H1 (cell line): ENCODE measurements at regions not wholly inside any gene's neighbourhood (a gene's known extent, or its start where the extent isn't known, plus 50 kb on each side); places are given as distances from the start of the nearest gene placed in this dataset.

Experiments used
- CTCF ChIA-PET: fragments of 300-600 bp; sonication (Branson Sonifier 250); formaldehyde crosslinking; loops from one replicate; lab custom pipeline; 2021; ENCODE audit not compliant: partially characterized antibody; lab: Charles Lee
- POLR2A ChIA-PET: fragments of 300-600 bp; sonication (Branson Sonifier 250); formaldehyde crosslinking; loops from one replicate; lab custom pipeline; 2021; ENCODE audit warnings: inconsistent platforms; ENCODE audit not compliant: partially characterized antibody; lab: Charles Lee
- DNase-seq, 2 experiments: peaks; one replicate each; pipeline versions ENCODE4 v3.0.0 to v3.0.0-alpha.2; 2010 to 2022; ENCODE audit warnings: low spot score in 2 of 2, low read depth in 1 of 2, mixed read lengths in 1 of 2
- FAIRE-seq: peaks from 2 replicates; lab custom pipeline; 2011; peaks lifted over from hg19 to GRCh38; lab: Jason Lieb, UNC
- H2AFZ ChIP-seq: 2 replicates; pipeline ENCODE4 v1.8.1; 2012; ENCODE audit warnings: low read length, inconsistent platforms
- H2AK5ac ChIP-seq: 2 replicates; pipeline ENCODE4 v1.6.1; 2013; ENCODE audit warnings: low read depth, low read length
- H2BK120ac ChIP-seq: replicated peaks from 2 replicates; pipeline ENCODE3; 2013; ENCODE audit warnings: low read depth, low read length, inconsistent platforms
- H2BK12ac ChIP-seq: 2 replicates; pipeline ENCODE4 v1.6.1; 2013; ENCODE audit warnings: low read depth, low read length
- H2BK15ac ChIP-seq: 2 replicates; pipeline ENCODE4 v1.6.1; 2013; ENCODE audit warnings: low read length
- H2BK20ac ChIP-seq: 2 replicates; pipeline ENCODE4 v1.6.1; 2013; ENCODE audit warnings: low read length
- H2BK5ac ChIP-seq: 2 replicates; pipeline ENCODE4 v1.6.1; 2013; ENCODE audit warnings: low read depth, low read length
- H3K14ac ChIP-seq: 2 replicates; pipeline ENCODE4 v1.6.1; 2013; ENCODE audit warnings: inconsistent platforms; ENCODE audit not compliant: insufficient read length
- H3K18ac ChIP-seq: 2 replicates; pipeline ENCODE4 v1.6.1; 2013; ENCODE audit warnings: low read length; ENCODE audit errors: extremely low read depth
- H3K23ac ChIP-seq: 2 replicates; pipeline ENCODE4 v1.6.1; 2013; ENCODE audit warnings: inconsistent platforms; ENCODE audit not compliant: insufficient read length
- H3K23me2 ChIP-seq: 2 replicates; pipeline ENCODE4 v1.6.1; 2013; ENCODE audit warnings: low read depth, low read length
- H3K27ac ChIP-seq: 2 replicates; pipeline ENCODE4 v1.6.1; 2011; ENCODE audit warnings: low read depth, low read length, inconsistent platforms
- H3K27me3 ChIP-seq, 4 experiments: replicated peaks in 1 of 4; 1 replicate in 1 of 4; 2 replicates in 3 of 4; pipeline versions ENCODE4 v1.6.1 to v1.8.1; 2011 to 2013; ENCODE audit warnings: low read length in 3 of 4, mild to moderate bottlenecking in 3 of 4, inconsistent platforms in 2 of 4, mixed read lengths in 2 of 4, moderate library complexity in 1 of 4; ENCODE audit not compliant: control insufficient read depth in 3 of 4, insufficient read depth in 3 of 4; ENCODE audit errors: extremely low read depth in 1 of 4
- H3K36me3 ChIP-seq, 4 experiments: 2 replicates each; pipeline versions ENCODE4 v1.6.1 to v1.8.1; 2011 to 2013; ENCODE audit warnings: mild to moderate bottlenecking in 4 of 4, low read length in 3 of 4, moderate library complexity in 2 of 4, control low read depth in 1 of 4, inconsistent platforms in 1 of 4; ENCODE audit not compliant: insufficient read depth in 4 of 4, control insufficient read depth in 2 of 4
- H3K4ac ChIP-seq: replicated peaks from 2 replicates; pipeline ENCODE3; 2013; ENCODE audit warnings: low read length, low read depth, mixed read lengths, inconsistent platforms; ENCODE audit not compliant: insufficient read length
- H3K4me1 ChIP-seq, 4 experiments: replicated peaks in 1 of 4; 1 replicate in 1 of 4; 2 replicates in 3 of 4; pipeline versions ENCODE4 v1.6.1 to v1.8.1; 2011 to 2013; ENCODE audit warnings: low read length in 3 of 4, inconsistent platforms in 2 of 4, mixed read lengths in 1 of 4; ENCODE audit not compliant: insufficient read depth in 4 of 4, control insufficient read depth in 3 of 4
- H3K4me2 ChIP-seq, 2 experiments: 2 replicates each; pipeline versions ENCODE4 v1.6.1 to v1.8.1; 2011 to 2013; ENCODE audit warnings: low read depth in 2 of 2, low read length in 2 of 2, control low read depth in 1 of 2, inconsistent platforms in 1 of 2, mild to moderate bottlenecking in 1 of 2; ENCODE audit not compliant: insufficient read depth in 1 of 2
- H3K4me3 ChIP-seq, 4 experiments: fragments of 200-600, 300-600 bp in 1 of 4; sonication (generic), shearing (Covaris generic), sonication (Bioruptor Twin) in 1 of 4; 2 replicates each; pipeline versions ENCODE4 v1.5.1 to v1.8.1; 2011 to 2016; ENCODE audit warnings: low read length in 4 of 4, low read depth in 3 of 4, control low read depth in 2 of 4, inconsistent platforms in 2 of 4, mild to moderate bottlenecking in 2 of 4, mixed read lengths in 1 of 4, moderate library complexity in 1 of 4; ENCODE audit not compliant: insufficient read depth in 2 of 4; ENCODE audit errors: extremely low read depth in 1 of 4
- H3K56ac ChIP-seq: replicated peaks from 2 replicates; pipeline ENCODE3; 2013; ENCODE audit warnings: low read depth, mild to moderate bottlenecking, mixed read lengths, low read length, inconsistent platforms; ENCODE audit not compliant: insufficient read length
- H3K79me1 ChIP-seq: 2 replicates; pipeline ENCODE4 v1.6.1; 2013; ENCODE audit warnings: low read depth, low read length, control low read depth
- H3K79me2 ChIP-seq, 2 experiments: 2 replicates each; pipeline versions ENCODE4 v1.6.1 to v1.8.1; 2012 to 2013; ENCODE audit warnings: low read length in 2 of 2, mild to moderate bottlenecking in 2 of 2, inconsistent platforms in 1 of 2; ENCODE audit not compliant: insufficient read depth in 2 of 2, control insufficient read depth in 1 of 2
- H3K9ac ChIP-seq, 4 experiments: replicated peaks in 1 of 4; 1 replicate in 1 of 4; 2 replicates in 3 of 4; pipeline versions ENCODE4 v1.6.1 to v1.8.1; 2011 to 2013; ENCODE audit warnings: low read depth in 3 of 4, low read length in 3 of 4, control low read depth in 2 of 4, mild to moderate bottlenecking in 2 of 4, moderate library complexity in 2 of 4, inconsistent platforms in 1 of 4; ENCODE audit errors: extremely low read depth in 1 of 4
- H3K9me3 ChIP-seq, 2 experiments: 2 replicates each; pipeline versions ENCODE4 v1.6.1 to v1.8.1; 2012 to 2013; ENCODE audit warnings: mild to moderate bottlenecking in 2 of 2, moderate library complexity in 2 of 2, control low read depth in 1 of 2, inconsistent platforms in 1 of 2, low read depth in 1 of 2, low read length in 1 of 2, mixed read lengths in 1 of 2; ENCODE audit not compliant: insufficient read depth in 2 of 2
- H4K20me1 ChIP-seq, 2 experiments: replicated peaks in 1 of 2; 2 replicates each; pipeline versions ENCODE3 to v1.8.1; 2011 to 2013; ENCODE audit warnings: inconsistent platforms in 2 of 2, low read length in 2 of 2, mild to moderate bottlenecking in 1 of 2; ENCODE audit not compliant: insufficient read depth in 2 of 2, control insufficient read depth in 1 of 2
- H4K5ac ChIP-seq: 2 replicates; pipeline ENCODE4 v1.6.1; 2013; ENCODE audit warnings: low read length, low read depth, mixed read lengths, inconsistent platforms; ENCODE audit not compliant: insufficient read length
- H4K8ac ChIP-seq: 2 replicates; pipeline ENCODE4 v1.8.0; 2013; ENCODE audit warnings: mild to moderate bottlenecking, moderate library complexity, low read length, inconsistent platforms; ENCODE audit not compliant: insufficient read depth; ENCODE audit errors: extremely low read depth
- H4K91ac ChIP-seq: replicated peaks from 2 replicates; pipeline ENCODE3; 2013; ENCODE audit warnings: low read length, mixed read lengths, inconsistent platforms; ENCODE audit not compliant: insufficient read length
- CBX8 ChIP-seq: fragments of 300-800, 300-1000 bp; sonication (generic); IDR thresholded peaks from 2 replicates; pipeline ENCODE4 v1.7.1; 2016; ENCODE audit warnings: low read depth, low read length, borderline replicate concordance
- CREB1 ChIP-seq: IDR thresholded peaks from 2 replicates; pipeline ENCODE4 v1.6.1; 2012; ENCODE audit warnings: inconsistent platforms
- CTBP2 ChIP-seq: IDR thresholded peaks from 2 replicates; pipeline ENCODE4 v1.7.0; 2011; ENCODE audit warnings: borderline replicate concordance, mild to moderate bottlenecking, moderate library complexity, mixed read lengths, low read length; ENCODE audit not compliant: insufficient read depth, insufficient read length
- GABPA ChIP-seq: IDR thresholded peaks from 2 replicates; pipeline ENCODE4 v1.6.1; 2011; ENCODE audit warnings: mild to moderate bottlenecking, low read length, moderate library complexity, borderline replicate concordance; ENCODE audit not compliant: insufficient read depth
- KDM1A ChIP-seq: fragments of 200-600, 300-600 bp; sonication (generic); IDR thresholded peaks from 2 replicates; pipeline ENCODE4 v1.7.1; 2016; ENCODE audit warnings: mild to moderate bottlenecking, low read length, borderline replicate concordance
- RBBP5 ChIP-seq: IDR thresholded peaks from 2 replicates; pipeline ENCODE4 v1.7.1; 2012; ENCODE audit warnings: low read depth, mild to moderate bottlenecking, inconsistent platforms, low read length, moderate library complexity, borderline replicate concordance
- RXRA ChIP-seq: IDR thresholded peaks from 2 replicates; pipeline ENCODE4 v1.6.1; 2011; ENCODE audit warnings: low read depth, mild to moderate bottlenecking, low read length, moderate library complexity; ENCODE audit not compliant: insufficient read depth
- SIRT6 ChIP-seq: IDR thresholded peaks from one replicate; pipeline ENCODE4 v1.7.1; 2012; ENCODE audit warnings: low read length, inconsistent platforms
- TCF12 ChIP-seq: IDR thresholded peaks from 2 replicates; pipeline ENCODE4 v1.6.1; 2011; ENCODE audit warnings: low read depth, mild to moderate bottlenecking, low read length
- WGBS, 2 experiments: shearing (Covaris generic) in 1 of 2; methylation state at CpG; one replicate each; pipeline versions ENCODE4 v1.1.6 to v1.1.7; 2013 to 2015; ENCODE audit warnings: low lambda C conversion rate in 2 of 2, mixed read lengths in 2 of 2, inconsistent platforms in 1 of 2, low coverage in 1 of 2, missing lambda C conversion rate in 1 of 2; ENCODE audit not compliant: insufficient replicate concordance in 2 of 2, insufficient coverage in 1 of 2, insufficient read length in 1 of 2; ENCODE audit errors: extremely low coverage in 1 of 2, missing lambda C conversion rate in 1 of 2; 5-methylcytosine and 5-hydroxymethylcytosine counted together
- TF ChIP-seq, protein P1 (sequence below): IDR thresholded peaks from 2 replicates; pipeline ENCODE4 v1.6.1; 2012; ENCODE audit warnings: inconsistent platforms
- TF ChIP-seq, protein P2 (sequence below): IDR thresholded peaks from 2 replicates; pipeline ENCODE4 v1.6.1; 2011; ENCODE audit warnings: low read length, improper control_type of control experiment
- TF ChIP-seq, protein P3 (sequence below): IDR thresholded peaks from 2 replicates; pipeline ENCODE4 v1.6.1; 2011; ENCODE audit warnings: low read depth, mild to moderate bottlenecking, low read length; ENCODE audit not compliant: insufficient read depth

DNA sequence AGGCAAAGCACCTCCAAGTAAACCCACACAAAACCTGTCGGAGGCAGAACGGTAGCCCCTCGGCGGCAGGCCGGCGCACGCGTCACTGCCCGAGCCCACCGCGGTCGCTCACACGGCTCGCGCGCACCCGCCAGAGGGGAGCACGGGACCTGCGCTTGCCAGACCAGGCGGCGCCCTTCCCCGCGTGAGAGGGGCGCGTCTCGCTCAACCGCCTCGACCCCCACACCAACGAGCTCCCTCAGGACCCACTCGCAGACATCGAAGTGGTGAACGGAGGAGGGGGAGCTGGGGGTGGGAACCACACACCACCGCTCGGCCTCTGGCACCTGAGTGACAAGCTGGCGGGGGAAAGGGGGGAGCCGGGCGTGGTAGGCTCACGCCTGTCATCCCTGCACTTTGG lies 1513.4 kb upstream of the DEFB115 start:
- no peak overlapping the region for H4K91ac ChIP-seq
- no peak overlapping the region for H2BK5ac ChIP-seq
- H2BK120ac ChIP-seq = no peak overlapping the region
- H3K36me3 ChIP-seq = no peaks in the 10 kb centered on the region; a peak in 1 of 8 replicates
- ChIA-PET POLR2A (no interaction called here), CTCF (no interaction called here)
- no peaks in the 10 kb centered on the region for H3K23me2 ChIP-seq
- H2BK15ac ChIP-seq = no peak overlapping the region
- H2BK20ac ChIP-seq = no peak overlapping the region
- no peak overlapping the region for H3K56ac ChIP-seq
- no peak overlapping the region for H2BK12ac ChIP-seq
- no peaks in the 10 kb centered on the region for H3K79me1 ChIP-seq
- no peak overlapping the region for H4K5ac ChIP-seq
- H2AFZ ChIP-seq = no peak overlapping the region
- H3K9ac ChIP-seq = no peak overlapping the region
- H3K4me2 ChIP-seq = no peak overlapping the region
- H3K9me3 ChIP-seq = peaks cover 18 to 66% of the 10 kb centered on the region in 2 experiments; a peak in 3 of 4 replicates
- H4K8ac ChIP-seq = no peak overlapping the region
- H3K4me3 ChIP-seq = no peak overlapping the region
- no peak overlapping the region for H3K23ac ChIP-seq
- H3K27me3 ChIP-seq = no peaks in the 10 kb centered on the region
- H3K27ac ChIP-seq = no peak overlapping the region
- WGBS, 2 experiments = 93% methylated on average over 14 of the region's 38 CpGs; no CpG with 5 or more reads in 1 of the 2 experiments
- no peak overlapping the region for H2AK5ac ChIP-seq
- H4K20me1 ChIP-seq = no peaks in the 10 kb centered on the region
- no peak overlapping the region for H3K4ac ChIP-seq
- FAIRE-seq (no peak), DNase-seq (no peak)
- H3K4me1 ChIP-seq = no peaks in the 10 kb centered on the region
- TF ChIP-seq, protein P1, sequence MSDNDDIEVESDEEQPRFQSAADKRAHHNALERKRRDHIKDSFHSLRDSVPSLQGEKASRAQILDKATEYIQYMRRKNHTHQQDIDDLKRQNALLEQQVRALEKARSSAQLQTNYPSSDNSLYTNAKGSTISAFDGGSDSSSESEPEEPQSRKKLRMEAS = no peak
- no peak for TF ChIP-seq TCF12
- no peak for TF ChIP-seq CTBP2
- TF ChIP-seq, protein P2, sequence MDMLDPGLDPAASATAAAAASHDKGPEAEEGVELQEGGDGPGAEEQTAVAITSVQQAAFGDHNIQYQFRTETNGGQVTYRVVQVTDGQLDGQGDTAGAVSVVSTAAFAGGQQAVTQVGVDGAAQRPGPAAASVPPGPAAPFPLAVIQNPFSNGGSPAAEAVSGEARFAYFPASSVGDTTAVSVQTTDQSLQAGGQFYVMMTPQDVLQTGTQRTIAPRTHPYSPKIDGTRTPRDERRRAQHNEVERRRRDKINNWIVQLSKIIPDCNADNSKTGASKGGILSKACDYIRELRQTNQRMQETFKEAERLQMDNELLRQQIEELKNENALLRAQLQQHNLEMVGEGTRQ = no peak
- TF ChIP-seq GABPA = no peak
- no peak for TF ChIP-seq KDM1A
- no peak for TF ChIP-seq CREB1
- no peak for TF ChIP-seq CBX8
- no peak for TF ChIP-seq RBBP5
- TF ChIP-seq, protein P3, sequence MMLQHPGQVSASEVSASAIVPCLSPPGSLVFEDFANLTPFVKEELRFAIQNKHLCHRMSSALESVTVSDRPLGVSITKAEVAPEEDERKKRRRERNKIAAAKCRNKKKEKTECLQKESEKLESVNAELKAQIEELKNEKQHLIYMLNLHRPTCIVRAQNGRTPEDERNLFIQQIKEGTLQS = no peak
- TF ChIP-seq RXRA = no peak
- TF ChIP-seq SIRT6 = no peak
- no peak overlapping the region for H3K14ac ChIP-seq
- no peaks in the 10 kb centered on the region for H3K79me2 ChIP-seq
- H3K18ac ChIP-seq = no peak overlapping the region
